HepG2 (cell line): ENCODE measurements at regions not wholly inside any gene's neighbourhood (a gene's known extent, or its start where the extent isn't known, plus 50 kb on each side); places are given as distances from the start of the nearest gene placed in this dataset.

Experiments used
- E2F1 ChIP-seq: sonication (generic); formaldehyde crosslinking; IDR thresholded peaks from 2 replicates; pipeline ENCODE4 v1.5.0; 2020; ENCODE audit warnings: missing genetic modification reagents
- FUBP1 ChIP-seq: sonication (generic); formaldehyde crosslinking; IDR thresholded peaks from 2 replicates; pipeline ENCODE4 v1.5.1; 2020; ENCODE audit warnings: missing genetic modification reagents, mild to moderate bottlenecking, borderline replicate concordance
- HMG20B ChIP-seq: conservative IDR thresholded peaks from 2 replicates; pipeline ENCODE4 v1.6.1; 2016; ENCODE audit warnings: missing genetic modification reagents, missing compliant biosample characterization
- NFIC ChIP-seq: IDR thresholded peaks from 2 replicates; pipeline ENCODE4 v1.6.1; 2012; ENCODE audit warnings: mild to moderate bottlenecking, low read length, inconsistent platforms
- TCF7L2 ChIP-seq: IDR thresholded peaks from 2 replicates; pipeline ENCODE4 v1.6.1; 2011; ENCODE audit warnings: mild to moderate bottlenecking, low read depth, low read length, moderate library complexity
- ZNF18 ChIP-seq: sonication (generic); formaldehyde crosslinking; IDR thresholded peaks from 2 replicates; pipeline ENCODE4 v1.8.0; 2022; ENCODE audit warnings: mild to moderate bottlenecking, missing genetic modification reagents; ENCODE audit not compliant: insufficient replicate concordance
- ZNF274 ChIP-seq: sonication (generic); formaldehyde crosslinking; IDR thresholded peaks from 2 replicates; pipeline ENCODE4 v1.5.1; 2020; ENCODE audit warnings: mild to moderate bottlenecking, missing genetic modification reagents
- ZNF3 ChIP-seq: IDR thresholded peaks from 2 replicates; pipeline ENCODE4 v1.7.0; 2017; ENCODE audit warnings: inconsistent platforms
- ZNF775 ChIP-seq: sonication (generic); formaldehyde crosslinking; IDR thresholded peaks from 2 replicates; pipeline ENCODE4 v1.4.0; 2020; ENCODE audit warnings: missing genetic modification reagents, mild to moderate bottlenecking, moderate library complexity, borderline replicate concordance
- TF ChIP-seq, protein P1 (sequence below): sonication (generic); formaldehyde crosslinking; IDR thresholded peaks from 2 replicates; pipeline ENCODE4 v1.4.0; 2020; ENCODE audit warnings: missing genetic modification reagents, borderline replicate concordance
- TF ChIP-seq, protein P2 (sequence below): sonication (generic); formaldehyde crosslinking; IDR thresholded peaks from 2 replicates; pipeline ENCODE4 v1.4.0; 2020; ENCODE audit warnings: missing genetic modification reagents

GRCh38 chr18:67818432-67818831, 301.9 kb upstream of the DSEL start:
- TF ChIP-seq, protein P1, sequence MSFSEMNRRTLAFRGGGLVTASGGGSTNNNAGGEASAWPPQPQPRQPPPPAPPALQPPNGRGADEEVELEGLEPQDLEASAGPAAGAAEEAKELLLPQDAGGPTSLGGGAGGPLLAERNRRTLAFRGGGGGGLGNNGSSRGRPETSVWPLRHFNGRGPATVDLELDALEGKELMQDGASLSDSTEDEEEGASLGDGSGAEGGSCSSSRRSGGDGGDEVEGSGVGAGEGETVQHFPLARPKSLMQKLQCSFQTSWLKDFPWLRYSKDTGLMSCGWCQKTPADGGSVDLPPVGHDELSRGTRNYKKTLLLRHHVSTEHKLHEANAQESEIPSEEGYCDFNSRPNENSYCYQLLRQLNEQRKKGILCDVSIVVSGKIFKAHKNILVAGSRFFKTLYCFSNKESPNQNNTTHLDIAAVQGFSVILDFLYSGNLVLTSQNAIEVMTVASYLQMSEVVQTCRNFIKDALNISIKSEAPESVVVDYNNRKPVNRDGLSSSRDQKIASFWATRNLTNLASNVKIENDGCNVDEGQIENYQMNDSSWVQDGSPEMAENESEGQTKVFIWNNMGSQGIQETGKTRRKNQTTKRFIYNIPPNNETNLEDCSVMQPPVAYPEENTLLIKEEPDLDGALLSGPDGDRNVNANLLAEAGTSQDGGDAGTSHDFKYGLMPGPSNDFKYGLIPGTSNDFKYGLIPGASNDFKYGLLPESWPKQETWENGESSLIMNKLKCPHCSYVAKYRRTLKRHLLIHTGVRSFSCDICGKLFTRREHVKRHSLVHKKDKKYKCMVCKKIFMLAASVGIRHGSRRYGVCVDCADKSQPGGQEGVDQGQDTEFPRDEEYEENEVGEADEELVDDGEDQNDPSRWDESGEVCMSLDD: no peak
- TF ChIP-seq E2F1 (no peak), HMG20B (no peak), ZNF274 (CRISPR knock-in tag) (no peak), ZNF18 (CRISPR knock-in tag) (no peak), FUBP1 (no peak), NFIC (no peak), ZNF3 (CRISPR knock-in tag) (no peak), ZNF775 (no peak), TCF7L2 (no peak)
- TF ChIP-seq, protein P2, sequence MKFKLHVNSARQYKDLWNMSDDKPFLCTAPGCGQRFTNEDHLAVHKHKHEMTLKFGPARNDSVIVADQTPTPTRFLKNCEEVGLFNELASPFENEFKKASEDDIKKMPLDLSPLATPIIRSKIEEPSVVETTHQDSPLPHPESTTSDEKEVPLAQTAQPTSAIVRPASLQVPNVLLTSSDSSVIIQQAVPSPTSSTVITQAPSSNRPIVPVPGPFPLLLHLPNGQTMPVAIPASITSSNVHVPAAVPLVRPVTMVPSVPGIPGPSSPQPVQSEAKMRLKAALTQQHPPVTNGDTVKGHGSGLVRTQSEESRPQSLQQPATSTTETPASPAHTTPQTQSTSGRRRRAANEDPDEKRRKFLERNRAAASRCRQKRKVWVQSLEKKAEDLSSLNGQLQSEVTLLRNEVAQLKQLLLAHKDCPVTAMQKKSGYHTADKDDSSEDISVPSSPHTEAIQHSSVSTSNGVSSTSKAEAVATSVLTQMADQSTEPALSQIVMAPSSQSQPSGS (CRISPR knock-in tag): no peak
